Uterus (tissue), 3 donors: ENCODE measurements at regions not wholly inside any gene's neighbourhood (a gene's known extent, or its start where the extent isn't known, plus 50 kb on each side); places are given as distances from the start of the nearest gene placed in this dataset.

Experiments used
- DNase-seq, 2 donors: peaks; one replicate each; pipeline ENCODE4 v3.0.0-alpha.2; 2019 to 2020
- H3K27ac ChIP-seq, 2 donors: fragments of 200-600 bp; sonication (generic); 1 replicate in 1 of 2; 2 replicates in 1 of 2; pipeline ENCODE4 v1.5.1; 2016 to 2018
- H3K27me3 ChIP-seq, 2 donors: fragments of 200-600 bp; sonication (generic); one replicate each; pipeline ENCODE4 v1.5.1; 2018 to 2019; ENCODE audit warnings: control low read depth in 1 of 2
- H3K36me3 ChIP-seq, 2 donors: fragments of 200-600 bp; sonication (generic); one replicate each; pipeline ENCODE4 v1.5.1; 2019; ENCODE audit warnings: control low read depth in 1 of 2
- H3K4me1 ChIP-seq, 2 donors: fragments of 200-600 bp; sonication (generic); one replicate each; pipeline ENCODE4 v1.5.1; 2018 to 2019; ENCODE audit warnings: control low read depth in 1 of 2
- H3K4me3 ChIP-seq, 2 donors: fragments of 200-600 bp; sonication (generic); 1 replicate in 1 of 2; 2 replicates in 1 of 2; pipeline ENCODE4 v1.5.1; 2018 to 2019; ENCODE audit warnings: mild to moderate bottlenecking in 1 of 2
- H3K9me3 ChIP-seq, 2 donors: fragments of 200-600 bp; sonication (generic); one replicate each; pipeline ENCODE4 v1.5.1; 2019; ENCODE audit warnings: control low read depth in 1 of 2
- POLR2A ChIP-seq, 2 donors: fragments of 450-650 bp; IDR thresholded peaks; one replicate each; pipeline ENCODE4 v1.6.1; 2016; ENCODE audit warnings: antibody characterized with exemption in 2 of 2, mild to moderate bottlenecking in 1 of 2, moderate library complexity in 1 of 2
- intact Hi-C: fragments of 100-400 bp; cut with DNase I; formaldehyde crosslinking; loops from one replicate; pipeline ENCODE4 v1.15.1; 2023; ENCODE audit warnings: low total_unique reads
- TF ChIP-seq, protein P1 (sequence below), 4 experiments: fragments of 200-600 bp in 2 of 4; fragments of 450-650 bp in 2 of 4; sonication (generic) in 2 of 4; IDR thresholded peaks; one replicate each; pipeline ENCODE4 v1.5.1; 2016 to 2019; ENCODE audit warnings: antibody characterized with exemption in 4 of 4, mild to moderate bottlenecking in 2 of 4, moderate library complexity in 1 of 4
- donor health status: DM: yes; HTN: yes; CAD: no.

DNA sequence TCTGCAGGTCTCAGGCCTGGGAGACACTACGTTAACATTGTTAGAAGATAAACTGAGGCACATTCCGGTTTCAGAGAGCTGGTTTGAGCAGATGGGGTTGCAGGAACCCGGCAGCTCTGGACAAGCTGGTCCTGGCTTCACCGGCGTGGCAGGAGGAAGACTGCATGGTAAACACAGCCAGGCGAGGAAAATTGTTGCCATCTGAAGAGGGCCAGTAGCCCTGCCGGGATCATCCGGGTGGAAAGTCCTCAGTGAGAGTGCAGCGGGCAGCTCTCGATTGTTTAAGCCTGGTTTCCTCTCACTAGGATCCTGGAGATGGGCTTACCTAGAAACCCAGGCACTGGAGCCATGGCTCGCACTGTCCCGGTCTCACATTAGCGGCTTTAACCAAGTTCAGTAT, 226.9 kb downstream of the IRX2 start:
- H3K4me3 ChIP-seq: no peak overlapping the region
- H3K27me3 ChIP-seq: no peaks in the 10 kb centered on the region
- no peak overlapping the region for H3K27ac ChIP-seq
- intact Hi-C loops: no loop called here
- no peak for TF ChIP-seq POLR2A (IDR thresholded peaks at IDR 0.05)
- TF ChIP-seq, protein P1, sequence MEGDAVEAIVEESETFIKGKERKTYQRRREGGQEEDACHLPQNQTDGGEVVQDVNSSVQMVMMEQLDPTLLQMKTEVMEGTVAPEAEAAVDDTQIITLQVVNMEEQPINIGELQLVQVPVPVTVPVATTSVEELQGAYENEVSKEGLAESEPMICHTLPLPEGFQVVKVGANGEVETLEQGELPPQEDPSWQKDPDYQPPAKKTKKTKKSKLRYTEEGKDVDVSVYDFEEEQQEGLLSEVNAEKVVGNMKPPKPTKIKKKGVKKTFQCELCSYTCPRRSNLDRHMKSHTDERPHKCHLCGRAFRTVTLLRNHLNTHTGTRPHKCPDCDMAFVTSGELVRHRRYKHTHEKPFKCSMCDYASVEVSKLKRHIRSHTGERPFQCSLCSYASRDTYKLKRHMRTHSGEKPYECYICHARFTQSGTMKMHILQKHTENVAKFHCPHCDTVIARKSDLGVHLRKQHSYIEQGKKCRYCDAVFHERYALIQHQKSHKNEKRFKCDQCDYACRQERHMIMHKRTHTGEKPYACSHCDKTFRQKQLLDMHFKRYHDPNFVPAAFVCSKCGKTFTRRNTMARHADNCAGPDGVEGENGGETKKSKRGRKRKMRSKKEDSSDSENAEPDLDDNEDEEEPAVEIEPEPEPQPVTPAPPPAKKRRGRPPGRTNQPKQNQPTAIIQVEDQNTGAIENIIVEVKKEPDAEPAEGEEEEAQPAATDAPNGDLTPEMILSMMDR (IDR thresholded peaks at IDR 0.05): no peak
- DNase-seq: no peak
- no peaks in the 10 kb centered on the region for H3K4me1 ChIP-seq
- H3K9me3 ChIP-seq: no peaks in the 10 kb centered on the region
- no peaks in the 10 kb centered on the region for H3K36me3 ChIP-seq

DNA sequence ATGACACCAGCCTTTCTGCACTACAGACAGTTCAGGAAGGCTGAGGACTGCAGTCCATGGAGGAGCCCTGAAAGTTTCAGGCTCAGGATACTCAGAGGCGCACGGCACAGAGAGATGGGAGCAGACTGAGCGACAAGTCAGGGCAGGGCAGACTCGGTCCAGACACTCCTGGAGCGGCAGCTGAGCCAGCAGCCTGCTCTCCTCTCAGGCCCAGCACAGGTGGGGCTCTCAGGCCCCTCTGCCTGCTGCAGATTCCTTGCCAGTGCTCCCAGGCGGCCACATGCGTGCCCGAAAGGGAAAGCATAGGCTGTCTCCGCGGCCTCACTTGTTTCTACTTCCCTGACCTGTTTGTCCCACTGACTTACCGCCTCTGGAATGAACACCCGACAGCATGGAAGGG, 228.3 kb downstream of the IRX2 start:
- intact Hi-C loops: no loop called here

DNA sequence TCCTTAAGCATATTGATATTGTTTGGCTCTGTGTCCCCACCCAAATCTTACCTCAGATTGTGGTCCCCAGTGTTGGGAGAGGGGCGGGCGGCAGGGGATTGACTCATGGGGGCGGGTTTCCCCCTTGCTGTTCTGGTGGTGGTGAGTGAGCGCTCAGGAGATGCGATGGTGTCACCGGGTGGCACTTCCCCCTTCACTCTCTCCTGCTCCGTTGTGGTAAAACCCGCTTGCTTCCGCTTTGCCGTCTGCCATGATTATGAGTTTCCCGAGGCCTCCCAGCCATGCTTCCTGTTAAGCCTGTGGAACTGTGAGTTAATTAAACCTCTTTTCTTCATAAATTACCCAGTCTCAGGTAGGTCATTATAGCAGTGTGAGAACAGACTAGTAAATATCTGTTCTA, 229.1 kb downstream of the IRX2 start:
- no peaks in the 10 kb centered on the region for H3K4me1 ChIP-seq
- H3K27me3 ChIP-seq: no peaks in the 10 kb centered on the region
- H3K4me3 ChIP-seq: no peak overlapping the region
- no peaks in the 10 kb centered on the region for H3K9me3 ChIP-seq
- H3K27ac ChIP-seq: no peak overlapping the region
- H3K36me3 ChIP-seq: no peaks in the 10 kb centered on the region
- TF ChIP-seq, protein P1 (IDR thresholded peaks at IDR 0.05): no peak
- TF ChIP-seq POLR2A (IDR thresholded peaks at IDR 0.05): no peak
- DNase-seq: no peak
- intact Hi-C loops: no loop called here

More for the DNA sequence above, 228.3 kb downstream of the IRX2 start:
- no peaks in the 10 kb centered on the region for H3K4me1 ChIP-seq
- H3K27me3 ChIP-seq: no peaks in the 10 kb centered on the region
- DNase-seq: no peak
- H3K27ac ChIP-seq: no peak overlapping the region
- no peaks in the 10 kb centered on the region for H3K36me3 ChIP-seq
- TF ChIP-seq, protein P1 (IDR thresholded peaks at IDR 0.05): no peak
- TF ChIP-seq POLR2A (IDR thresholded peaks at IDR 0.05): no peak
- no peak overlapping the region for H3K4me3 ChIP-seq
- no peaks in the 10 kb centered on the region for H3K9me3 ChIP-seq

DNA sequence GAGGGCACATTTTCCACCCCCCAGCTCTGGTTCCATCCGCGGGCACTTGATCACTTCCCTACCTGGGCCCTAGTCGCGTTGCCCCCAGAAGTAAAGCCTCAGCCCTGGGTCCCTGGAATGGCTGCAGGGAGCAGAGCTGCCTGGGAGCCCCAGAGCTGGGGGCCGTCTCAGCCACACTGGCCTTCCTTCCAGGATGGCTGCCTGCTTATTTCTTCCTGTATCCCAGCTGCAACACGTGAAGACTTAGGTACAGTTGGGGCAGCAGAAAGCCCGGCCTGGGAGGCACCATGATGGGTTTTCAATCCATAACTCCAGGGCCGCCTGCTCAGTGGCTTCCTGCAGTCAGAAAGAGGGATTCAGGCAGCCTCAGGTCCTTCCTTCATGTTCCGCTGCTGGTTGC, 232.3 kb downstream of the IRX2 start:
- Histone ChIP-seq H3K4me1 (no peaks in the 10 kb centered on the region), H3K36me3 (no peaks in the 10 kb centered on the region)

DNA sequence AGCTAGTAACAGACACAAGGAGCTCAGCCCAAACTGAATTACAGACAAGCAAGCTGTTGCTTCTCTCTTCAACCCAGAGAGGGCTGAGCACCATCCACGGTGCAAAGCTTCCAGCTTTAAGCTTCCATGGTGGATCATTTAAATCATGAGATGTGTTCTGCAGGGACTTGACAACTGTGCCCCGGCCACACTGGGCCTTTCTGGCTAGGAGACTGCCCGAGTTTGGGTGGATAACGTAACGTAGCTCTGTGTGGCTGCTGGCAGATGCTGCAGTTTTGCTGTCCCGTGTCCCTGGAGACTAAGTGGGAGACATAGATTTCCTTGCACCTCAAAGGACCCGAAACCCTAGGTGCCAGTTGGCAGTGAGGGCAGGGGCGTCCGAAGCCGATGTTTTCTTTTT, 234.0 kb downstream of the IRX2 start:
- TF ChIP-seq, protein P1 (IDR thresholded peaks at IDR 0.05): no peak
- no peak for TF ChIP-seq POLR2A (IDR thresholded peaks at IDR 0.05)
- no peaks in the 10 kb centered on the region for H3K27me3 ChIP-seq
- intact Hi-C loops: no loop called here
- H3K36me3 ChIP-seq: no peaks in the 10 kb centered on the region
- H3K4me3 ChIP-seq: no peak overlapping the region
- DNase-seq: no peak
- no peaks in the 10 kb centered on the region for H3K9me3 ChIP-seq
- H3K27ac ChIP-seq: no peak overlapping the region
- no peaks in the 10 kb centered on the region for H3K4me1 ChIP-seq

More for the DNA sequence above, 232.3 kb downstream of the IRX2 start:
- no peak for TF ChIP-seq POLR2A (IDR thresholded peaks at IDR 0.05)
- TF ChIP-seq, protein P1 (IDR thresholded peaks at IDR 0.05): no peak
- intact Hi-C loops: no loop called here
- Histone ChIP-seq H3K27ac (no peak overlapping the region), H3K9me3 (no peaks in the 10 kb centered on the region), H3K4me3 (no peak overlapping the region), H3K27me3 (no peaks in the 10 kb centered on the region)
- no peak for DNase-seq
